Type B pancreatic cell (in vitro differentiated cells): ENCODE measurements at regions not wholly inside any gene's neighbourhood (a gene's known extent, or its start where the extent isn't known, plus 50 kb on each side); places are given as distances from the start of the nearest gene placed in this dataset.

Experiments
- DNase-seq: peaks from one replicate; pipeline ENCODE4 v3.0.0; 2021; ENCODE audit warnings: mixed read lengths; ENCODE audit not compliant: unreplicated experiment; ENCODE audit errors: extremely low spot score
- H3K27ac Mint-ChIP-seq: 2 replicates; pipeline ENCODE4 v1.8.0; 2021; ENCODE audit warnings: mild to moderate bottlenecking, mixed read lengths
- H3K27me3 Mint-ChIP-seq: 2 replicates; pipeline ENCODE4 v1.8.0; 2021; ENCODE audit warnings: mixed read lengths
- H3K36me3 Mint-ChIP-seq: 2 replicates; pipeline ENCODE4 v1.8.0; 2021; ENCODE audit warnings: mixed read lengths
- H3K4me1 Mint-ChIP-seq: one replicate; pipeline ENCODE4 v1.8.0; 2021; ENCODE audit warnings: mixed read lengths; ENCODE audit not compliant: unreplicated experiment
- H3K4me3 Mint-ChIP-seq: 2 replicates; pipeline ENCODE4 v1.8.0; 2021; ENCODE audit warnings: mild to moderate bottlenecking, mixed read lengths
- H3K9me3 Mint-ChIP-seq: 2 replicates; pipeline ENCODE4 v1.8.0; 2021; ENCODE audit warnings: mixed read lengths
- TF ChIP-seq, protein P1 (sequence below): fragments of 200-600 bp; sonication (generic); conservative IDR thresholded peaks from 2 replicates; pipeline ENCODE4 v1.5.0; 2021; ENCODE audit warnings: antibody characterized with exemption, mild to moderate bottlenecking

DNA sequence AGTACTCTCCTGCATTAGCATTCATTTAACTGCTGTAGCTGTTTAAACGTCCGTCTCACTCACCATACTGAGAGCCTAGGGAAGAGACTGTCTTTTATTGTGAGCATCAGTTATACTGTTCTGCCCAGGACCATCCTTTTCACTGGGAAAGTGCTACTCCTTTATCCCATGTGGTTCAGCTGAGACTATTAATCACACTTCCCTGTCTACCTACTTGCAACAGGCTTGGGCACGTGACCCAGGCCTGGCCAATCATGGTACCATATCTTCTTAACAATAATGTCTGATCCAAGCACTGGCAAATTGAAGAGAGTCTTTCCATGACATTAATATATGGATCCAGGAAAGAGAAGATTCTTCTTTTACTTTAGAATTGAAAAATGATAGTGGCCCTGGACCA is 108.1 kb downstream of the TM2D1 start:
- no peak overlapping the region for H3K27ac Mint-ChIP-seq
- TF ChIP-seq, protein P1, sequence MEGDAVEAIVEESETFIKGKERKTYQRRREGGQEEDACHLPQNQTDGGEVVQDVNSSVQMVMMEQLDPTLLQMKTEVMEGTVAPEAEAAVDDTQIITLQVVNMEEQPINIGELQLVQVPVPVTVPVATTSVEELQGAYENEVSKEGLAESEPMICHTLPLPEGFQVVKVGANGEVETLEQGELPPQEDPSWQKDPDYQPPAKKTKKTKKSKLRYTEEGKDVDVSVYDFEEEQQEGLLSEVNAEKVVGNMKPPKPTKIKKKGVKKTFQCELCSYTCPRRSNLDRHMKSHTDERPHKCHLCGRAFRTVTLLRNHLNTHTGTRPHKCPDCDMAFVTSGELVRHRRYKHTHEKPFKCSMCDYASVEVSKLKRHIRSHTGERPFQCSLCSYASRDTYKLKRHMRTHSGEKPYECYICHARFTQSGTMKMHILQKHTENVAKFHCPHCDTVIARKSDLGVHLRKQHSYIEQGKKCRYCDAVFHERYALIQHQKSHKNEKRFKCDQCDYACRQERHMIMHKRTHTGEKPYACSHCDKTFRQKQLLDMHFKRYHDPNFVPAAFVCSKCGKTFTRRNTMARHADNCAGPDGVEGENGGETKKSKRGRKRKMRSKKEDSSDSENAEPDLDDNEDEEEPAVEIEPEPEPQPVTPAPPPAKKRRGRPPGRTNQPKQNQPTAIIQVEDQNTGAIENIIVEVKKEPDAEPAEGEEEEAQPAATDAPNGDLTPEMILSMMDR: no peak
- no peak for DNase-seq
- peaks cover 3% of the 10 kb centered on the region for H3K4me1 Mint-ChIP-seq
- H3K27me3 Mint-ChIP-seq: no peaks in the 10 kb centered on the region
- H3K9me3 Mint-ChIP-seq: no peaks in the 10 kb centered on the region
- H3K36me3 Mint-ChIP-seq: no peaks in the 10 kb centered on the region
- H3K4me3 Mint-ChIP-seq: no peak overlapping the region

DNA sequence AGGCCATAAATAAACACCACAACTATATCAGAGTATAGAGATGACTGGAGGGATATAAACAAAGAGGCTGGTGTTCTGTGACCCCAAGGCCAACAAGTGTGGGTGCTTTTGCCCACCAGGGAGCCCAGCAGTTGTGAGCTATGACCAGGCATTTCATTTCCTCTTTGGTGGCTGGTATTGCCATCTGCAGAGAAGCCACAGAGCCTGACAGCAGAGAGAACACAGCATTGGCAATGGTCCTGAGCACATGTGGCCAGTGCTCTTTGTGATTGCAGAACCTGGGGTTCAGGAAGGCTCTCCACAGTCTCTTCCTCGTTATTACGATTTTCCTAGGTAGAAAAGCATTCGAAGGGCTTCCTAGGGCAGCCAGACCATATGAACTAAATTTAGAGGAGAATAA is 112.3 kb downstream of the TM2D1 start:
- Mint-ChIP-seq H3K4me1 (no peaks in the 10 kb centered on the region), H3K27me3 (no peaks in the 10 kb centered on the region), H3K36me3 (no peaks in the 10 kb centered on the region), H3K9me3 (no peaks in the 10 kb centered on the region), H3K4me3 (no peak overlapping the region), H3K27ac (no peak overlapping the region)
- DNase-seq: no peak
- TF ChIP-seq, protein P1: no peak

DNA sequence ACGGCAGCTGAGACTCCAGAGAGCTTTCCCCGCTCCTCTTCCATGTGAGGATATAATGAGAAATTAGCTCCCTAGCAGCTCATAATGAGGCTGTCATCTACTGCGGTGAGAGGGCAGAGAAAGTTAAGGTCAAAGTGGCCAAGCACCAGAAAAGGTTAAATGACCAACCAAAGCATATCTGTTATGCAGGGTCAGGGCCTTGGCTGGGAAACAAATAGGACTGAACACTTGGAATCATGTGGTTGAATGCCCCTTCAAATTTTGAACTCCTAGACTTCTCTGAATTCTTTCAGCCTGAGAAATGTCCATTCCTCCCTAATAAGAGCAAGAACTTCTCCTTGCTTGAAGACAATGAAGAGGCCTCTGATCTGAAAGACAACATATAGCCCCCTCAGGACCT is 115.9 kb downstream of the TM2D1 start:
- H3K9me3 Mint-ChIP-seq: no peaks in the 10 kb centered on the region
- H3K4me1 Mint-ChIP-seq: peaks cover 4% of the 10 kb centered on the region
- no peak overlapping the region for H3K27ac Mint-ChIP-seq
- H3K4me3 Mint-ChIP-seq: no peak overlapping the region
- H3K27me3 Mint-ChIP-seq: no peaks in the 10 kb centered on the region
- no peak for DNase-seq
- TF ChIP-seq, protein P1: no peak
- no peaks in the 10 kb centered on the region for H3K36me3 Mint-ChIP-seq

DNA sequence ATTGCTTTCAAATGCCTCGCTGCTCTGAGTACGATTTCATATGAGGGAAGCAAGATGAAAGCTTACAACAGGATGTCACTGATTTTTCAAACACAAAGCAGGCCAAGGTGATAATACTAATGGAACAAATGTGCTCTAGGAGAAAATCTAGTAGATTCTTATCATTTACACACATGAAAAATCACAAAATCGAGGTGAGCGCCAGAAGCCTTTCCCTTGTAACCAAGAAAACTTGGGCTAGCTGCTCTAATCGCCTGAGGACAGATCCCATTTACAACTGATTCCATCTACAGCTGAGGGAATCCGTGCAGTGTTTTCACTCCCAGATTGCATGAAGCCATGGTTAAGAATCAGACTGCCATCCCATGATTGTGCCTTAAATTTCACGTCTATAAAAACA is 117.5 kb downstream of the TM2D1 start:
- Mint-ChIP-seq H3K27me3 (no peaks in the 10 kb centered on the region), H3K4me1 (peaks cover 11% of the 10 kb centered on the region), H3K4me3 (no peak overlapping the region), H3K36me3 (no peaks in the 10 kb centered on the region), H3K27ac (no peak overlapping the region), H3K9me3 (no peaks in the 10 kb centered on the region)
- DNase-seq: no peak
- TF ChIP-seq, protein P1: no peak

DNA sequence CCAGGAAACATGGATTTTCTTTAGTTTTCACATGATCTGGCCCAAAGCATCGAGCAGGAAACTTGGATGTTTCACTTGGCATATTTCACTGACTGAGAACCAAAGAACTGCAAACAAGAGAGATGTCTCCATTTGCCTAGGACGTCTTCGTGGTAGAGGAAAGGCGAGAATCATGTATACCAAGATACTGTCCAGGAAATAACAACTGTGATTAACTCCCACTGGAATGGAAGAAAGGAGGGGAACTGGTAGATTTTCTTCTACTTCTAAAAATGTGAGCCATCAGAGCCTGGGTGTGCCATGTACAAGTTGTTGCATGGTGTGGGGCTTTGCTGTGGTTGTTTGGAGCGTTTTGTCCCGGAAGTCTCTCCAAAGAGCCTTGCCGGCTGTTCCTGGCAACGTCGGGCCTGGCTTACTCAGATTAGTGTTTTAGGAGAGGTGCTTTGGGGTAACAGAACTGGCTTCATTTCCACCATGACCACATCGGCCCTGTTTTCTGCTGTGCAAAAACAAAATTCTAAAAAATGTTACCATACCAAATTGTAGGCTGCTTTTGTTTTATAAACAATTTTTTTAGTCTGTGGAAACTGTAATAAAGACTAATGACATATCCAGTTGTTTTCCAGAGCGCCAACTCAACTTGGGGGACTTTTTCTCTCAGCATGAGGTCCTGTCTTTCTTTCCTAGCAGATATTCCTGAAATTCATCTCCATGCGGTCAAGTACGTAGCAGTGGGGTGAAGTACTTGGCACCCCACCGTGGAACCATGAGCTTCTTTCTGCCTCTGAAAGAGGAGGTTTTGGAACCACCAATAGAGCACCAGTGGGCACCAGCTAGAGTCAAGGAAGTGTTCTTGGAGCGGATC is 118.3 kb downstream of the TM2D1 start:
- TF ChIP-seq, protein P1: no peak
- Mint-ChIP-seq H3K27me3 (peaks cover 3% of the 10 kb centered on the region), H3K4me3 (no peak overlapping the region), H3K27ac (no peak overlapping the region), H3K9me3 (no peaks in the 10 kb centered on the region), H3K4me1 (peaks cover 11% of the 10 kb centered on the region), H3K36me3 (no peaks in the 10 kb centered on the region)
- DNase-seq: no peak
